Hematopoietic multipotent progenitor cell (in vitro differentiated cells): ENCODE measurements at regions not wholly inside any gene's neighbourhood (a gene's known extent, or its start where the extent isn't known, plus 50 kb on each side); places are given as distances from the start of the nearest gene placed in this dataset. TPM values are rescaled to one million over a fixed set of nuclear protein-coding genes. Genes with fewer than 3 reads are reported as not detected.

Source experiments
- DNase-seq, 3 donors: peaks; one replicate each; pipeline ENCODE4 v3.0.0-alpha.2; 2011 to 2015; ENCODE audit warnings: low read depth in 2 of 3, low spot score in 2 of 3
- small RNA-seq: library from RNA; depleted of rRNA; stranded (forward); fragments of <200 nt; gene quantifications from one replicate; pipeline ENCODE3, GENCODE V24; 2012

- DNase-seq: no peak
Observed at GRCh38 chr3:73680391-73681095, 55.8 kb upstream of the PDZRN3 start.

- no peak for DNase-seq
Observed at GRCh38 chr3:73677336-73678024, 52.7 kb upstream of the PDZRN3 start.

Small RNA genes lying in the stretch of these regions (small RNA-seq; reads per million reads assigned to genes)
- not detected for gene RF00017
